Hepatocyte (in vitro differentiated cells): ENCODE measurements at regions not wholly inside any gene's neighbourhood (a gene's known extent, or its start where the extent isn't known, plus 50 kb on each side); places are given as distances from the start of the nearest gene placed in this dataset.

Experiments used
- DNase-seq: peaks from one replicate; pipeline ENCODE4 v3.0.0-alpha.2; 2016; ENCODE audit warnings: low spot score
- H2AFZ ChIP-seq: fragments of 200-600 bp; sonication (generic); 2 replicates; pipeline ENCODE4 v1.6.0; 2016; ENCODE audit warnings: antibody characterized with exemption, mild to moderate bottlenecking
- H3K27ac ChIP-seq: fragments of 200-600 bp; sonication (generic); 2 replicates; pipeline ENCODE4 v1.5.1; 2016; ENCODE audit warnings: mild to moderate bottlenecking
- H3K27me3 ChIP-seq: fragments of 200-600 bp; sonication (generic); 2 replicates; pipeline ENCODE4 v1.6.1; 2016
- H3K36me3 ChIP-seq: fragments of 200-600 bp; sonication (generic); replicated peaks from 2 replicates; pipeline ENCODE4 v1.5.1; 2016; ENCODE audit warnings: low read depth; ENCODE audit not compliant: insufficient read depth
- H3K4me1 ChIP-seq: fragments of 200-600 bp; sonication (generic); 2 replicates; pipeline ENCODE4 v1.5.1; 2016; ENCODE audit warnings: mild to moderate bottlenecking, moderate library complexity; ENCODE audit not compliant: insufficient read depth
- H3K4me2 ChIP-seq: fragments of 200-600 bp; sonication (generic); 2 replicates; pipeline ENCODE4 v1.6.0; 2016
- H3K4me3 ChIP-seq: fragments of 200-600 bp; sonication (generic); 2 replicates; pipeline ENCODE4 v1.5.1; 2016; ENCODE audit warnings: mild to moderate bottlenecking
- H3K79me2 ChIP-seq: fragments of 200-600 bp; sonication (generic); 2 replicates; pipeline ENCODE4 v1.6.0; 2017; ENCODE audit warnings: mild to moderate bottlenecking
- H3K9me2 ChIP-seq: fragments of 200-600 bp; sonication (generic); replicated peaks from 2 replicates; pipeline ENCODE4 v1.6.0; 2017; ENCODE audit warnings: mild to moderate bottlenecking; ENCODE audit not compliant: insufficient read depth
- H3K9me3 ChIP-seq: fragments of 200-600 bp; sonication (generic); 2 replicates; pipeline ENCODE4 v1.5.1; 2016; ENCODE audit warnings: low read depth, mild to moderate bottlenecking
- H4K20me1 ChIP-seq: fragments of 200-600 bp; sonication (generic); 2 replicates; pipeline ENCODE4 v1.6.0; 2016; ENCODE audit warnings: mild to moderate bottlenecking; ENCODE audit not compliant: insufficient read depth, poor library complexity, severe bottlenecking
- CTCF ChIP-seq: fragments of 200-600 bp; sonication (generic); IDR thresholded peaks from 2 replicates; pipeline ENCODE4 v1.5.1; 2016; ENCODE audit warnings: antibody characterized with exemption, mild to moderate bottlenecking; ENCODE audit not compliant: poor library complexity
- EZH2 ChIP-seq: fragments of 200-600 bp; sonication (generic); IDR thresholded peaks from 2 replicates; pipeline ENCODE4 v1.6.1; 2016; ENCODE audit warnings: antibody characterized with exemption, mild to moderate bottlenecking, borderline replicate concordance
- EZH2phosphoT487 ChIP-seq: fragments of 200-600 bp; sonication (generic); IDR thresholded peaks from one replicate; pipeline ENCODE4 v1.6.1; 2018; ENCODE audit warnings: antibody characterized with exemption, mild to moderate bottlenecking, low read depth, moderate library complexity; ENCODE audit not compliant: unreplicated experiment, severe bottlenecking
- WGBS: methylation state at CpG from one replicate; pipeline ENCODE4 v1.1.6; 2016; ENCODE audit warnings: low lambda C conversion rate; ENCODE audit errors: missing lambda C conversion rate; 5-methylcytosine and 5-hydroxymethylcytosine counted together

- Histone ChIP-seq H3K79me2 (no peaks in the 10 kb centered on the region), H3K27ac (no peak overlapping the region), H3K9me3 (no peaks in the 10 kb centered on the region), H3K36me3 (no peaks in the 10 kb centered on the region), H3K4me3 (no peak overlapping the region), H4K20me1 (no peaks in the 10 kb centered on the region), H3K27me3 (no peaks in the 10 kb centered on the region), H3K4me2 (no peak overlapping the region), H2AFZ (no peak overlapping the region), H3K9me2 (no peaks in the 10 kb centered on the region), H3K4me1 (no peaks in the 10 kb centered on the region)
- WGBS: 90% methylated on average over 3 of the region's 3 CpGs
- TF ChIP-seq CTCF (no peak), EZH2 (no peak), EZH2phosphoT487 (no peak)
- no peak for DNase-seq
These were observed 114.0 kb downstream of the SLC38A4 start for GRCh38 chr12:46711756-46712155.

DNA sequence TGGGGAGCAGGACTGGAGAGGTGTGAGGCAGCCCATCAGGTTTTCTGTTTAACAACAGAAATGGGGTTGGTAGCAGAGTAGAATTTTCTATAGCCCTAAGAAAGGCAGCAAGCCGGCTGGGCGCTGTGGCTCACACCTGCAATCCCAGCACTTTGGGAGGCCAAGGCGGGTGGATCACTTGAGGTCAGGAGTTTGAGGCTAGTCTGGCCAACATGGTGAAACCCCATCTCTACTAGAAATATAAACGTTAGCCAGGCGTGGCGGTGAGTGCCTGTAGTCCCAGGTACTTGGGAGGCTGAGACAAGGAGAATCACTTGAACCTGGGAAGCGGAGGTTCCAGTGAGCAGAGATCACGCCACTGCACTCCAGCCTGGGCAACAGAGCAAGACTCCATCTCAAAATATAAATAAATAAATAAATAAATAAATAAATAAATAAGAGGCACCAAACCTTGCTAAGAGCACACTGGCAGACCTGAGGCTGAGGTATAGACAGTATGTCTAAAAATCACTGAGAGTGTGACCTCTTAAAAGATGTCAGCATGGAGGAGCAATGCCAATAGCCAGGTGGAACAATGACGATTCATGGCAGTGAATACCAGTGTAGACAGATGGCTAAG, 115.6 kb downstream of the SLC38A4 start:
- H4K20me1 ChIP-seq: no peaks in the 10 kb centered on the region
- H3K9me3 ChIP-seq: no peaks in the 10 kb centered on the region
- TF ChIP-seq EZH2 (no peak), EZH2phosphoT487 (no peak), CTCF (no peak)
- H3K4me3 ChIP-seq: no peak overlapping the region
- no peak overlapping the region for H2AFZ ChIP-seq
- H3K79me2 ChIP-seq: no peaks in the 10 kb centered on the region
- DNase-seq: no peak
- no peaks in the 10 kb centered on the region for H3K4me1 ChIP-seq
- H3K36me3 ChIP-seq: no peaks in the 10 kb centered on the region
- H3K27me3 ChIP-seq: no peaks in the 10 kb centered on the region
- H3K4me2 ChIP-seq: no peak overlapping the region
- 95% methylated on average over 9 of the region's 9 CpGs for WGBS
- no peaks in the 10 kb centered on the region for H3K9me2 ChIP-seq
- no peak overlapping the region for H3K27ac ChIP-seq

DNA sequence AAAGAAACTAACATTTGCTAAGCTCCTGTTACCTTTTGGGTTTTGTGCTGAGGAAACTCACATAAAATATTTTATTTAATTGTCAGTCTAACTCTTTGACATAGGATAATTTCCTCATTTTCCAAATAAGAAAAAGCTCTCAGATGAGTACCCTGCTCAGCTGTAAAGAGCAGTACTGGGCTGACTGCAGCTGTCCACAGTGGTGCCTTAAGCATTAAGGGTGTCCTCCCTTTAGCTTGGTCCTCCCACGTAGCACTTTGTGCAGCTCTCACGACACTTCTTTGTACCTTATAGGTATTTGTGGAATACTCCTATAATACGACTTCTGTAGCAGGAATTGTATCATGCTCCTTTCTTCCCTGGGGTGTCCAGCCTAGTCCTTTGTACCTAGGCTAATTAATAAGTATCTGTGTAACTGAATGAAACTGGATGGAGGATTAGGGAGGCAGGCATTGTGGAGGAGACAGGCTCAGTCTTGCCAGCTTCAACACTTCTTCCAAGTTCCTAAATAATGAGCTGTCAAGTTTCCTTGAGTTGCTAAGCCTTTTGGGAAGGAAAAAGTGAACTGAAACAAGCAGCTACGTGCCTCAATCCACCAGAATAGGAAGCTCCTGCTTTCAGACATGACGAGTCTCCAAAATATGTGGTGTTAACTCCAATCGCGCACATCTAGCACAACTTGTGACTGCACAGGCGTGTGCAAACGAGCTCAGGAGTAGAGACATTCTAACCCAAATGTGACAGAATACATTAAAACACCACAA, 123.0 kb downstream of the SLC38A4 start:
- WGBS: 82% methylated on average over 9 of the region's 9 CpGs
- Histone ChIP-seq H3K27me3 (no peaks in the 10 kb centered on the region), H3K4me3 (no peak overlapping the region), H3K4me1 (no peaks in the 10 kb centered on the region), H3K79me2 (no peaks in the 10 kb centered on the region), H4K20me1 (no peaks in the 10 kb centered on the region), H3K9me2 (no peaks in the 10 kb centered on the region), H3K4me2 (no peak overlapping the region), H3K27ac (peak overlapping the region; percentile 13), H3K36me3 (no peaks in the 10 kb centered on the region), H3K9me3 (no peaks in the 10 kb centered on the region), H2AFZ (no peak overlapping the region)
- no peak for DNase-seq
- TF ChIP-seq CTCF (no peak), EZH2phosphoT487 (no peak), EZH2 (no peak)
